HepG2 (cell line): ENCODE measurements at regions not wholly inside any gene's neighbourhood (a gene's known extent, or its start where the extent isn't known, plus 50 kb on each side); places are given as distances from the start of the nearest gene placed in this dataset.

Source experiments
- ATAC-seq: fragments of 200-7000 bp; cut with Tn5 transposase; 3 replicates; pipeline ENCODE4 v1.9.1; 2020; ENCODE audit warnings: mild to moderate bottlenecking, moderate library complexity
- BruUV-seq: library from RNA; stranded (reverse); fragments of 400-500 nt; replicated peaks from 2 replicates; lab custom pipeline; 2021; lab: Mats Ljungman, UMichigan
- CTCF ChIA-PET: fragments of 300-600 bp; formaldehyde crosslinking; extraction: SDS; loops from one replicate; lab custom pipeline; 2021; ENCODE audit warnings: low total read pairs, inconsistent platforms, low intra/inter-chr PET ratio; lab: Yijun Ruan, JAX
- POLR2A ChIA-PET: fragments of 350-600 bp; sonication (Branson Sonifier 250); formaldehyde crosslinking; loops from one replicate; lab custom pipeline; 2020; ENCODE audit warnings: antibody characterized with exemption, inconsistent platforms; lab: Yijun Ruan, JAX
- DNase-seq: peaks from one replicate; pipeline ENCODE4 v3.0.0-alpha.2; 2015; ENCODE audit warnings: low spot score
- FAIRE-seq: peaks from 3 replicates; lab custom pipeline; 2011; peaks lifted over from hg19 to GRCh38; lab: Jason Lieb, UNC
- H2AFZ ChIP-seq: one replicate; pipeline ENCODE4 v1.6.1; 2011; ENCODE audit warnings: low read length, inconsistent platforms
- H3K27ac ChIP-seq: fragments of 300-600 bp; 3 replicates; pipeline ENCODE4 v1.8.0; 2011; ENCODE audit warnings: mixed run types, mild to moderate bottlenecking, mixed read lengths, low read length, inconsistent platforms; ENCODE audit not compliant: insufficient read depth; ENCODE audit errors: extremely low read length
- H3K27me3 ChIP-seq, 2 experiments: fragments of 200-600 bp in 1 of 2; 2 replicates in 1 of 2; 3 replicates in 1 of 2; pipeline versions ENCODE4 v1.6.0 to v1.8.0; 2011; ENCODE audit warnings: low read length in 2 of 2, mild to moderate bottlenecking in 2 of 2, moderate library complexity in 2 of 2, inconsistent platforms in 1 of 2; ENCODE audit not compliant: insufficient read depth in 2 of 2, control insufficient read depth in 1 of 2
- H3K36me3 ChIP-seq, 2 experiments: fragments of 200-600 bp in 1 of 2; replicated peaks in 1 of 2; 2 replicates in 1 of 2; 3 replicates in 1 of 2; pipeline versions ENCODE4 v1.5.1 to v1.8.0; 2011; ENCODE audit warnings: low read length in 2 of 2, inconsistent platforms in 1 of 2; ENCODE audit not compliant: insufficient read depth in 2 of 2, control insufficient read depth in 1 of 2
- H3K4me1 ChIP-seq: 2 replicates; pipeline ENCODE4 v1.5.1; 2012; ENCODE audit warnings: low read length, inconsistent platforms; ENCODE audit not compliant: insufficient read depth
- H3K4me2 ChIP-seq: 2 replicates; pipeline ENCODE4 v1.6.0; 2011; ENCODE audit warnings: low read depth, low read length, inconsistent platforms
- H3K4me3 ChIP-seq, 3 experiments: fragments of 200-600 bp in 1 of 3; sonication (generic), shearing (Covaris generic) in 1 of 3; replicated peaks in 1 of 3; 2 replicates each; pipeline ENCODE4 v1.5.1; 2011 to 2016; ENCODE audit warnings: low read length in 3 of 3, inconsistent platforms in 2 of 3, low read depth in 2 of 3, mild to moderate bottlenecking in 2 of 3, control low read depth in 1 of 3, mixed read lengths in 1 of 3; ENCODE audit not compliant: insufficient read depth in 1 of 3
- H3K79me2 ChIP-seq: one replicate; pipeline ENCODE4 v1.6.1; 2011; ENCODE audit warnings: low read length, inconsistent platforms; ENCODE audit not compliant: insufficient read depth
- H3K9ac ChIP-seq: 2 replicates; pipeline ENCODE4 v1.6.0; 2011; ENCODE audit warnings: mild to moderate bottlenecking, low read depth, low read length, inconsistent platforms; ENCODE audit not compliant: insufficient read depth
- H3K9me3 ChIP-seq: 2 replicates; pipeline ENCODE4 v1.5.1; 2012; ENCODE audit warnings: mild to moderate bottlenecking, low read length
- H4K20me1 ChIP-seq: 2 replicates; pipeline ENCODE4 v1.6.0; 2011; ENCODE audit warnings: inconsistent platforms, mild to moderate bottlenecking, low read length, moderate library complexity; ENCODE audit not compliant: insufficient read depth
- ARHGAP35 ChIP-seq: sonication (generic); formaldehyde crosslinking; IDR thresholded peaks from 2 replicates; pipeline ENCODE4 v1.9.0; 2022; ENCODE audit warnings: mild to moderate bottlenecking, inconsistent platforms, moderate library complexity, missing genetic modification reagents, borderline replicate concordance
- CSRNP1 ChIP-seq: sonication (generic); formaldehyde crosslinking; IDR thresholded peaks from 2 replicates; pipeline ENCODE4 v1.8.1; 2023; ENCODE audit warnings: mild to moderate bottlenecking, missing genetic modification reagents
- NFKB2 ChIP-seq: sonication (generic); formaldehyde crosslinking; IDR thresholded peaks from 2 replicates; pipeline ENCODE4 v1.4.0; 2020; ENCODE audit warnings: missing genetic modification reagents, borderline replicate concordance
- NR2C2 ChIP-seq: sonication (generic); formaldehyde crosslinking; IDR thresholded peaks from 2 replicates; pipeline ENCODE4 v1.4.0; 2020; ENCODE audit warnings: missing genetic modification reagents, mild to moderate bottlenecking, moderate library complexity, borderline replicate concordance
- PBX3 ChIP-seq: sonication (generic); formaldehyde crosslinking; IDR thresholded peaks from 2 replicates; pipeline ENCODE4 v1.8.1; 2023; ENCODE audit warnings: missing genetic modification reagents, inconsistent platforms, borderline replicate concordance
- SIN3A ChIP-seq: IDR thresholded peaks from 2 replicates; pipeline ENCODE4 v1.6.1; 2011; ENCODE audit warnings: low read depth, mild to moderate bottlenecking, control low read depth, low read length, borderline replicate concordance
- ZNF260 ChIP-seq: sonication (generic); formaldehyde crosslinking; IDR thresholded peaks from 2 replicates; pipeline ENCODE4 v1.4.0; 2020; ENCODE audit warnings: missing genetic modification reagents, low read depth, mild to moderate bottlenecking, borderline replicate concordance
- ZNF556 ChIP-seq: sonication (generic); formaldehyde crosslinking; IDR thresholded peaks from 2 replicates; pipeline ENCODE4 v1.4.0; 2020; ENCODE audit warnings: mild to moderate bottlenecking, missing genetic modification reagents, borderline replicate concordance
- ZNF589 ChIP-seq: sonication (generic); formaldehyde crosslinking; conservative IDR thresholded peaks from 2 replicates; pipeline ENCODE4 v1.8.0; 2022; ENCODE audit warnings: mild to moderate bottlenecking, moderate library complexity, missing genetic modification reagents
- ZNF724P ChIP-seq: sonication (generic); formaldehyde crosslinking; IDR thresholded peaks from 2 replicates; pipeline ENCODE4 v1.8.0; 2022; ENCODE audit warnings: missing genetic modification reagents, borderline replicate concordance
- ZNF792 ChIP-seq: IDR thresholded peaks from 2 replicates; pipeline ENCODE4 v1.6.1; 2016
- ZSCAN9 ChIP-seq: IDR thresholded peaks from 2 replicates; pipeline ENCODE4 v1.6.1; 2016; ENCODE audit warnings: borderline replicate concordance
- WGBS: methylation state at CpG from one replicate; pipeline ENCODE4 v1.1.6; 2017; ENCODE audit warnings: low lambda C conversion rate; 5-methylcytosine and 5-hydroxymethylcytosine counted together
- in situ Hi-C: cut with HindIII; loops from 2 replicates; pipeline ENCODE4 v1.10.0; 2017; ENCODE audit warnings: low pct_unique_long_range_greater_than_20kb; ENCODE audit not compliant: extremely low pct_ligation_motif_present
- intact Hi-C: fragments of 100-400 bp; cut with micrococcal nuclease; formaldehyde crosslinking; loops from one replicate; pipeline ENCODE4 v1.10.0; 2022; ENCODE audit not compliant: unreplicated experiment

GRCh38 chr16:35200662-35201061 is 1741.2 kb downstream of the TP53TG3F start (continued):
- TF ChIP-seq CSRNP1 (CRISPR knock-in tag) (no peak), ZNF724P (CRISPR knock-in tag) (no peak)

GRCh38 chr16:35201151-35201550 is 1741.7 kb downstream of the TP53TG3F start:
- Histone ChIP-seq H4K20me1 (no peaks in the 10 kb centered on the region), H3K4me3 (no peak overlapping the region), H3K79me2 (no peaks in the 10 kb centered on the region), H3K9me3 (peaks cover 63% of the 10 kb centered on the region), H3K27ac (no peak overlapping the region), H3K27me3 (0 out of 5 replicates have a peak, but pooled peaks cover 0 to 1% of the 10 kb centered on the region in 2 experiments), H3K9ac (no peak overlapping the region), H3K36me3 (no peaks in the 10 kb centered on the region), H2AFZ (no peak overlapping the region), H3K4me2 (no peak overlapping the region), H3K4me1 (no peaks in the 10 kb centered on the region)
- no peak for TF ChIP-seq ZSCAN9 (CRISPR knock-in tag)
- TF ChIP-seq ARHGAP35 (CRISPR knock-in tag), result no peak
- no peak for TF ChIP-seq ZNF556 (CRISPR knock-in tag)
- no TSS peak for BruUV-seq
- no peak for DNase-seq
- no peak for ATAC-seq
- intact Hi-C loops, result no loop called here
- 28% methylated on average over 5 of the region's 5 CpGs for WGBS
- no peak for FAIRE-seq
- ChIA-PET POLR2A (no interaction called here), CTCF (no interaction called here)
- in situ Hi-C loops, result no loop called here

- Histone ChIP-seq H3K36me3 (no peaks in the 10 kb centered on the region), H3K79me2 (no peaks in the 10 kb centered on the region), H3K27me3 (0 out of 5 replicates have a peak, but pooled peaks cover 0 to 1% of the 10 kb centered on the region in 2 experiments), H3K27ac (no peak overlapping the region), H3K9ac (no peak overlapping the region), H3K4me3 (no peak overlapping the region), H2AFZ (no peak overlapping the region), H4K20me1 (no peaks in the 10 kb centered on the region), H3K4me2 (no peak overlapping the region), H3K4me1 (no peaks in the 10 kb centered on the region), H3K9me3 (peaks cover 63% of the 10 kb centered on the region)
- intact Hi-C loops (no loop called here), in situ Hi-C loops (no loop called here)
- POLR2A ChIA-PET, result no interaction called here
- CTCF ChIA-PET, result no interaction called here
- no peak for DNase-seq
- no peak for ATAC-seq
- no peak for FAIRE-seq
- 0% methylated on average over 2 of the region's 2 CpGs for WGBS
- BruUV-seq, result no TSS peak
- TF ChIP-seq NR2C2 (CRISPR knock-in tag) (no peak), NFKB2 (CRISPR knock-in tag) (no peak), ZNF792 (no peak), ZNF589 (CRISPR knock-in tag) (no peak), SIN3A (no peak), PBX3 (no peak), ZNF260 (no peak)
Measured at GRCh38 chr16:35203636-35204035, 1744.2 kb downstream of the TP53TG3F start.
